RPMI7951 (cell line): ENCODE measurements at regions not wholly inside any gene's neighbourhood (a gene's known extent, or its start where the extent isn't known, plus 50 kb on each side); places are given as distances from the start of the nearest gene placed in this dataset.

Source experiments
- DNase-seq: peaks from one replicate; pipeline ENCODE4 v3.0.0-alpha.2; 2012; ENCODE audit warnings: low read depth

DNA sequence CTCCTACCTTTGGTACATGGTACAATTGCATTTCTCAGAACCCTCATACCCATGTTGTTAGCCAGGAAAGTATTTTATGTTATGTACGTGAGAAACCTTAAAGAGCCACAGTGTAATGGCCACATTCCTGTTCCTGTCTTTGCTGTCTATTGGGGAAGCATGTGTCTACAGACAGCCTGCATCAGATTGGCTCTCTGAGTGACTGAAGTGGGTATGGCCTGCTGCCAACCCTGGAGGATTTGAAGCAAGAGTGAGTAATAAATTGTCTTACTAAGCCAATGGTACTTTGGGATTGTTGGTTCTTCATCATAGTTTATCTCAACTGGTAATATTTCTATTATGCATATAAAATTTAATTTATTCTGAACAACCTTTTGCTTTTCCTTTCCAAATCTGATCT is 574.1 kb downstream of the LMO7 start:
- DNase-seq: no peak

DNA sequence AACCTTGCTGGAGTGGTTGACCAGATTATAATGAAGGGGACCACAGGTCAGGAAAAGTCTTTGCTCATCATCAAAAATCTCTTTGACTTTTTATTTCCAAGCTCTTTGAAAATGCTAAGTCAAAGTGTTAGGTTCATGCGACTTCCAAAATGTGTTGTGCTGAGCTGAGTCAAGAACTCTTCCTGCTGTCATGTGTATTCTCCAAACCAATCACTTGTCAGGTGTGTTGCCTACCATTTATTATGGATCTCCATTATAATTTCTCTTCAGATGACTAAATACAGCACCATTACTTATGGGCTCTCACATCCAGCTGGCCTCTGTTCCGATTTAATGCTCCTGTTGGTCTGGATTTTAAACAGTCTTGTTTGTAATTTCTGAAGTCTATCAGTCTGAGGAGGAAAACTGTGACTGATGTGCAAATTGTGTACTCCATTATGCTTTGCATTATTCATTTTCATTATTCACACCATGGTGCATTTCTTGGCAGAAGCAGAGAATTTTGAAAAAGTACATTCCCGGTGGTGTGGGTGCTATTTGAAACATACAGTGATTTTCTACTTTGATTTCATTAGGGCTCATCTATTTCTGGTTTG is 562.5 kb downstream of the LMO7 start:
- no peak for DNase-seq

DNA sequence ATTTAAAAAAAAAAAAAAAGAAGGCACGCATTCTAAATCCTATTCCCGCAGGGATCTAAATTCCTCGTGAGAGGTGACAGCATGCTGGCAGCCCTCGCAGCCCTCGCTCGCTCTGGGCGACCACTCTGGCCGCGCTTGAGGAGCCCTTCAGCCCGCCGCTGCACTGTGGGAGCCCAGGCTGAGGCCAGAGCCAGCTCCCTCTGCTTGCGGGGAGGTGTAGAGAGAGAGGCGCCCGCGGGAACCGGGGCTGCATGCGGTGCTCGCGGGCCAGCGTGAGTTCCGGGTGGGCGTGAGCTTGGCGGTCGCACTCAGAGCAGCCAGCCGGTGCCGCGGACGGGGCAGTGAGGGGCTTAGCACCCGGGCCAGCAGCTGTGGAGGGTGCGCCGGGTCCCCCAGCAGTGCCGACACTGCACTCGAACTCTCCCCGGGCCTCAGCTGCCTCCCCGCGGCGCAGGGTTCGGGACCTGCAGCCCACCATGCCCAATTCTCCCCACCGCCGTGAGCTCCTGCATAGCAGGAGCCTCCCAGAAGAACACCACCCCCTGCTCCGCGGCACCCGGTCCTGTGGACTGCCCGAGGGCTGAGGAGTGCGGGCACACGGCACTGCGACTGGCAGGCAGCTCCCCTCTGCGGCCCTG is 553.9 kb downstream of the LMO7 start:
- no peak for DNase-seq

DNA sequence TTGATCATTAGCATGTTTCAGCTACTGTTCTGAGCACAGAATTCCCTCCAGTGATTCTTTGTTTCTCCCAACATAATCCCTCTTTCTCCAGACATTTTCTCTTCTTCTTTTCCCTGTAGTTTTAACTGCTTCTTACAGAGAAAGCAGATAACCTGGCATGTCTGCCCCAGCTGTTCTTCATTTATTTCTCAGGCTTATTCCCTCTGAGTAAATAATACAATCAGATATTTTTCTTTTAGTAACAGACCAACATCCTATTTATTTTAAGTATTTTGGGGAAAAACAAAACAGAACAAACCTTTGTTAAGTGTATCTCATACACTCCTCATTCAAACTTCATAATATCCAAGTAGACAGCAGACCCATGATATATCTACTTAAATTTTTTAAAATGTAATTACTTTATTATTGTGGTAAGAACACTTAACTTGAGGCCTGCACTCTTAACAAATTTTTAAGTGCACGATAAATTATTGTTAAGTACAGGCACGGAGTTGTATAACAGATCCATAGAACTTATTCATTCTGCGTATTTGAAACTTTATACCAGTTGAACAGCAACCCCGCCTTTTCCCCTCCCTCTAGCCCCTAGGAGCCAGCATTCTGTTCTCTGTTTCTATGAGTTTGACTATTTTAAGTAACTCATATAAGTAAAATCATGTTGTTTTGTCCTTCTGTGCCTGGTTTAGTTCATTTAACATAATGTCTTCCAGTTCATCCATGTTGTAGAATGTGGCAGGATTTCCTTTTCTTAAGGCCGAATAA is 540.0 kb downstream of the LMO7 start:
- no peak for DNase-seq

DNA sequence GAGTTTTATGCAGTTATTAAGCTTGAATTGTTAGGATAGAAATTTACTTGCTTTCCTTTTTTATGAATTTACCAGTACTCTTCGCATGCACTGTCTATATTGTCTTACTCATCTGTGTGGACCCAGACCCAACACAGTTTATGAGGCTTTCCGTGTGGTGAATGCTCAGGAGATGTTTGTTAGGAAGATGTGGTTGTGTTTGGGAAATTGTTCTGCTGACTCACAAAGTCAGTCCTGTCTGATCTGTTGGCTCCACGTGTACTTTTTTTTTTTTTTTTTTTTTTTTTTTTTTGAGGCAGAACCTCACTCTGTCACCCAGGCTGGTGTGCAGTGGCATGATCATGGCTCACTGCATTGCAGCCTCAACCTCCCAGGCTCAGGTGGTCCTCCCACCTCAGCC is 532.5 kb downstream of the LMO7 start:
- DNase-seq: no peak

DNA sequence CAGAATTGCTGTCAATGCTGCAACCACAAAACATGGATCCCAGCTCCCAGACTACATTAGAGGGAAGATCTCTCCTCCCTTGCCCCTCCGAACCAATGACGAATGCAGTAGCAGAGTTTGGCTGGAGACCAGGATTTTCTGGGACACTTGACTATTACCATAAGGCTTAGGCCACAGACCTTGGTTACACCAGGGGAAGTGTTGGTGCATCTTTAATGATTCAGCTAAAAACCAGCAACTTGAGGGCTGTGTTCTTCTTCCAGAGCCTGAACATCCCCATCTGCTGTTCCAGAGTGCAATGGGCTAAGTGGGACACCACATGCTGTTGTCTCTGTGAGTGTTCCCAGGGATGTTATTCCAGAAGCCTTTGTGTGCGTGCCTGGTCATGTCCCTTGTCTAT is 528.2 kb downstream of the LMO7 start:
- no peak for DNase-seq

DNA sequence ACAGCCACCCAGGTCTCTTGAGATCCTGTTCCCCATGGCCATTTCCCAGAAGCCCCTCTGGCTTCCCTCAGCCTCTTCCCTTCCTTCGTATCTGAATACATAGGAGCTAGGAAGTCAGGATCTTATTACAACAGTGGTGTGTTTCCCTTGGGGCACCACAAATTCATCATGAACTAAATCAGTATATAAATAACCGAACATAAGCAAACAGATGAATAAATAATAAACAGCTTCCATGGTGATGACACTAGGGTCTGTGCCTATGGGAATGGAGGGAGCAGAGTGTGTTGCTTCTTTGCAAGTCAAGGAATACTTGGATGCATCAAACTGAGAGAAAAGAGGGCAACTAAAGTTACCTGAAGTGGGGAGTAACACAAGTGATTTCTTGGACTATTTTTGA is 527.6 kb downstream of the LMO7 start:
- no peak for DNase-seq

DNA sequence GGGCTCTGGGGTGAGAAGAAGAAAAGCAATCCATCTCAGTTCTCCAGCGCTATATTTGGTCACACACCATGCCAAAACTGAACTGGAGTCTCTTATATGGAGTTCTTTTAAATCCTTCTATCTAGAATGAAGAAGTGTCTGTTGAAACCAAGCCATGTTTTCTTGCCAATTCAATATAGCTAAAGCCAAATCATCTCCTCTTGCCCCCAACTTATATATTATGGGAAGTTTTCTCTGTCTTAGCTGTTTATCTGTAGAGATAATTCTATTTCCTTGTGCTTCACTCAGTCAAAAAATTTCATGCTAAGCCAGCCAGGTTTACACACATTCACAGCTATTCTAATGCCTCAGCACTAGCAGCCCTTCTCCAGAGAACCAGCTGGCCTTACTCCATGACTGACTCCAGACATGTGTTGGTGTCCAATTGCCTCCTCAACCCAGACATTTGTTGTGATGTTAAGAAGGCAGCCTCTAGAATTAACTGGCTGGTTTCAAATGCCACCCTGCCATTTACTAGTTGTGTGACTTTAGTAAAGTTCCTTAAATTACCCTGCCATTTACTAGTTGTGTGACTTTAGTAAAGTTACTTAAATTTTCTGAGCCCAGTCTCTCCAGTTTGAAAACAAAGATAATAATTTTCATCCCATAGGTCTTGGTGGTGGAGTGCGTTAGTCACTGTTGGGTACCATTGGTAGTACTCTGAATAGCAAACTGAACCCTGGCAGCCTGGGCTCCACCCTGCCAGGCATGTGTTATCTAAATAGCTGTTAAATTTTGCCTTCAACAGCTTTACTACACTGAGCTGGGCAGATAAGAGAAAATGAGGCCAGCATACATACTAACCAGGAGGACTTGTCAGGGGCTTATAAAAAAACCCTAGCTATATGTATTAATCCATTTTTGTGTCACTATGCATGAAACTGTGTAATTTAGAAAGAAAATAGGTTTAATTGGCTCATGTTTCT is 525.1 kb downstream of the LMO7 start:
- DNase-seq: no peak

DNA sequence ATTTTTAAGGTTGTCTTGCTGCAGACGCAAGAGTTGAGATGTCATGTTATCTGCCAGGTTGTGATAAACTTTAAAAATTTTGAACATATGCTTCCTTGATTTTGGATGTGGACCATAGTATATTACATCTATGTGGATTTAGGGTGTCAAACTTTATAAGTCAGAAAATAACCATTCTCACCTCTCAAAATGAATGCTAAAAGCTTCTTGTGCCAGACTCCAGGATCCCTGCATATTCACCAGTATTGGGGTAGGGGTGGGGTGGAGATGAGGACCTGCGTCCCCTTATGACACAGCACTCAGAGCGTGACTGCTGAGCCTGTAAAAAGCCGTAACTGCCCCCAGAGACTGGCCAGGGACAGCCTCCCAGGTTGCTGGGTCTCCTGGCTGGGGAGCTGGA is 524.4 kb downstream of the LMO7 start:
- DNase-seq: no peak

DNA sequence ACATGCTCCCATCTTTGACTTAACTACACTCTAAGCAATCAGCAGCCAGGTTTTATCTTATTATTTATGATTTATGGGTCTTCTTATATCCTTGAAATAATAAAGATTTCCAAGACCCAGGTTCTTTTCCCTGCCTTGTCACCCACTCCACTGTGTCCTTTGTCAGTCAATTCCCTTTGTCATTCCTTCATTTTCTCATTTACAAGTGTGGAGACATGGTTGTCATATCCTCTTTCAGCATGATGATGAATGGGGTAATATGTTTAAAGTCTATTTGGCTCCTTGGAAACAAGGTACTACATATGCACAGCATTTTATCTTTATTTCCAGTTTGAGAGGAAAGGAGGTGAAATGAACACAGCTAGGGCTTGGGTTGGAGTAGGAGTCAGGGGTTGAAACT is 521.8 kb downstream of the LMO7 start:
- no peak for DNase-seq

DNA sequence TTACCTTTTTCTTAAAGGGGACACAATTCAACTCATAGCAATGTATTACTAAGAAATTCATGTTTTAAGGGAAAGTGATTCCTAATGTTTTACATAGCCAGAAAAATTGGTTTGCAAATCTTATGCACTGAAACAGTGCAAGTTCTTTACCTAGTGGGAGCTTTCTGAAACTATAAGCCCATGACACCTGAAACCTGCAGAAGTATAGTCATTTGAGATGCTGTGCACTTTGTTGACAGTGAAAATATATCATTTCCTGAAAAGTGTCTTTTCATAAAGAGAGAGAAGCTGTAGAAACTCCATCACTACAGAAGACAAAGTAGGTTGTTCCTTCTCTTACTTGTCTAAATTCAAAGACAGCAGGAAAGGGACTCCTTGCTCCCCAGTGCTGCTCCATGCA is 517.1 kb downstream of the LMO7 start:
- DNase-seq: no peak

DNA sequence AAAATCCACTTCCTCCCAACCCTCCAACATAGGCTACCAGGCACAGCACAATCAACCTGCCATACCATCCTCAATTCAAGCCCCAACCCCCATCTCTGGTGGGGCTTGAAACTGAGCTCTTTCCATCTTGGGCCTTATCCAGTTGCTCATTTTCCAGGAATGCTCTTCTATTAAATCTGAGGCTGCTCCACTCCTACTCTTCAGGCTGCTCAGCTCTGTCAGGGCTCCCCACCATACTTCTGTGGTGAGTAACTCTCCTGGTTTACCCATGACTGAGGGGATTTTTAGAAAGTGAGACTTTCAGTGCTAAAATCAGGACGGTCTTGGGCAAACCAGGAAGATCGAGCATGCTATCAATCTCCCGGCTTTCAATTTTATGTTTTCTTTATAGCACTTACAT is 512.8 kb downstream of the LMO7 start:
- peak; percentile 16 for DNase-seq

DNA sequence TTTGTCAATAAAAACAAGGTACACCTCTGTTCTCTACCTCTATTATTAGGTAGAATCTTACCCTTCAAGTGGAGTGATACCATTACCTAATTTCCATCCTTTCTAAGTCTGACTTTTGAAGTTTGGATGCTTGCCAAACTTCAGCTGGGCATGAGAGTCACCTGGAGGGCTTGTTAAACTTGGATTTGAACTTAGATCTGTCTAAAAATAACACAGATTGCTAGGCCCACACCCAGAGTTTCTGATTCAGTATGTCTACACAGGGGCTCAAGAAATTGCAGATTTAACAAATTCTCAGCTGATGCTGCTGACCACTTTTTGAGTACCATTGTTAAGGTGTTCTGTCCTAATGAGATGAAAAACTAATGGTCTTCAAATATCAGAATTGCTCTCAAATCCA is 512.2 kb downstream of the LMO7 start:
- no peak for DNase-seq

DNA sequence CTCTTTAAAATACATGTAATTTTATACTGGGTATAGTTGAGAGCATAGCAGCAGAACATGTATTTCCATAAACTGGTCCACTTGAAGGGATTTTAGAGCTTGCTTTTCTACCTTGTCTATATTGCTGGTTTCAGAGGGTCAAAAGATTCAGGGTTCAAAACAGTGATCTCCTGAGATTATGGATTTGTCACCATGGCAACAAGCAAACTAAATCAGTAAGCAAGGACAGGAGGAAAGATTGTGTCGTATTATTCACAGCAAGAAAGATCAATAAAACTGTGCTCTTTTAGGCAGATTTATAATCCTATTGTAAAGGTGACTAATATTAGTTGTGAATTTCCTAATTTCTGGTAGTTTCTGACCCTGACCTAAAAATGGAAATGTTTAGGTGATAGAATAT is 496.4 kb downstream of the LMO7 start:
- DNase-seq: no peak

DNA sequence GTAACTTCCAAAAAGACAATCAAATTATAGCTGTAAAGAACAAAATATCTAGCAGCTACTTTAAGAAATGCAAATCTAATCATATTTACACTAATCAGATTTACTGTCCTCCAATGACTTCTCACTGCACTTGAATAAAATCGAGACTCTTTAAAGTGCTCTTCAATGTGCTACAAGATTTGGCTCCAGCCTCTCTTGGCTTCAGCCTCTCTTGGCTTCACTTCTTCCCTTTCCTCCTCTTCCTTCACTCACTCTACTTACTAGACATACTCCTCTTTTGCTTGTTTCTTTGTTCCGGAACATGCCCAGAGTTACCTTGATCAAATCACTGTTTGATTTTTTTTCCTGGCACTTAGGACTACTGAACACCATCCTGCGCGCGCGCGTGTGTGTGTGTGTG is 495.4 kb downstream of the LMO7 start:
- DNase-seq: no peak

DNA sequence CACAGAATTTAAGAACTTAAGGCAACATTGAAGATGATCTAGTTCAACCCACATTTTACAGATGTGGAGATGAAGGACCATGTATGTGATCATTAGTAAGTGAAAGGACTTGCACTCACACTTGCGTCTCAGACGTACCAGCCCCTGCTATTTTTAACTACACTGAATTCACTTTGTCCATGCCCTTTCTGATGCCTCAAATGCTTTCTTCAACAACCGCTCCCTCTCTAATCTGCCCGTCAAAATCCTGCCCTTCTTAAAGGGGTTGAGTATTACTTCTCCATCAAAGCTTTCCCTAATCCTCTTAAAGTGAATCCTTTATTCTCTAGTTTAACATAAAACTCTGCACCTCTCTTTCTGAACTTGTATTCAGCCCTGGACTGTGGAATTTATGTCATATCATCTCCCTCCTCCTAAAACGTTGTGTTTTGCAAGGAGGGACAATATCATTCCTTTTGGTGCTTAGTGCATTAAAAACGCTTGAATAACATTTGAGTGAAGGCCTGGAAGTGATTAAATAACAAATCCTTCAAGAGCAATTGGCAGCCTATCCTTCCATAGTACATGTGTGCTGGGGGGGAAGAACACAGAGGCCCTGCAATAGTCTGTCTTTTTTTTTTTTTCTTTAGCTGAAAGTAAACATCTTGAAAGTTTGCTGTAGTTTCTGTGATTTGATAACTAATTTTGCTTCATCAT is 493.3 kb downstream of the LMO7 start:
- no peak for DNase-seq

DNA sequence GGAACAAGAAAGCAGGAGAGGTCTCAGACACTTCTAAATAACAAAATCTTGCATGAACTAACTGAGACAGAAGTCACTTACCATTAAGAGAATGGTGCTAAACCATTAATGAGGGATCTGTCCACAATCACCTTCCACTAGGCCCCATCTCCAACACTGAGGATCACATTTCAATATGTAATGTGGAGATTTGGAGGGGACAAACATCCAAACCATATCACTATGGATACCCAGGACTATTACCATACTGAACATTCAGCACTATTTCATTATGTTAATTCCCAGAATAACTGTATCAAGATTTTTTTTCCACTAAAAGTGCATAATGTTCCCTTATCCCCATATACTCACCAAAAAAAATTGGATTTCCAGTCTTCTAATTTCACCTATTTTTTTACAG is 491.8 kb downstream of the LMO7 start:
- DNase-seq: no peak

DNA sequence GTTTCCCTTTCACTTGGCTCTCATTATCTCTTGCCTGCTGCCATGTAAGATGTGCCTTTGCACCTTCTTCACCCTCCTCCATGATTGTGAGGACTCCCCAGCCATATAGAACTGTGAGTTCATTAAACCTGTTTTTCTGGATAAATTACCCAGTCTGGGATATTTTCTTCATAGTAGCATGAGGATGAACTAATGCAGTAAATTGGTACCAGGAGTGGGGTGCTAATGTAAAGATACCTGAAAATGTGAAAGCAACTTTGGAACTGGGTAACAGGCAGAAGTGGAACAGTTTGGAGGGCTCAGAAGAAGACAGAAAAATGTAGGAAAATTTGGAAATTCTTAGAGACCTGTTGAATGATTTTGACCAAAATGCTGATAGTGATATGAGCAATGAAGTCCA is 487.4 kb downstream of the LMO7 start:
- no peak for DNase-seq

DNA sequence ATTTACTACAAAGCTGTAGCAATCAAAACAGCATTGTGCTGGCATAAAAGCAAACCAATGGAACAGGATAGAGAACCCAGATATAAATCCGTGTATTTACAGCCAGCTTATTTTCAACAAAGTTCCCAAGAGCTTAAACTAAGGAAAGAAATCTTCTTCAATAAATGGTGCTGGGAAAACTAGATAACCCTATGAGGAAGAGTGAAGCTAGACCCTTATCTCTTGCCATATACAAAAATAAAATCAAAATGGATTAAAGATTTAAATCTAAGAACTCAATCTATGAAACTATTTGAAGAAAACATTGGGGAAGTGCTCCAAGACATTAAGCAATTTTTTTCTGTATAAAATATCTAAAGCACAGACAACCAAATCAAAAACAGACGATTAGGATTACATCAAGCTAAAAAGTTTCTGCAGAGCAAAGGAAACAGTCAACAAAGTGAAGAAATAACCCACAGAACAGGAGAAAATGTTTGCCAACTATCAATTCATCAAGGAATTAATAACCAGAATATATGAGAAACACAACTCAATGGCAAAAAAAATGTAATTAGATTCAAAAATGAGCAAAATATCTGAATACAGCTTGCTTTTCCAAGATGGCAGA is 480.7 kb downstream of the LMO7 start:
- no peak for DNase-seq

DNA sequence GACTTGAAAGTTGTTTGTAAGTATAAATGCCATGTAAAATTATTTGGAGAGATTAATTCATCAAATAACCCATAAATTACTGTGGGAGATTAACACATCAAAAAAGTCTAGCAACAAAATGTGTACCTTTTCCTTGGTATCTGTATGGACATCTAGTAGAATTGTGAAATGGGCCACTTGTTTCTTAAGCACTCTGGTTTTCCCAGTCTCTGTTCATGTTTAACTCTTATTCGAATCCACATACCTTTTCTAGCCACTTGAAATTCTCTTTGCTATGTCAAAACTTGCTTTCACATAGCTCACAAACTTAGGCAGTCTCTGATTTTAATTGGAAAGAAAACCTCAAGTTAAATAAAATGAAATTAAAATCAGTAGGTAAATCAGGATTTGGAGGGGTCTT is 470.6 kb downstream of the LMO7 start:
- no peak for DNase-seq

DNA sequence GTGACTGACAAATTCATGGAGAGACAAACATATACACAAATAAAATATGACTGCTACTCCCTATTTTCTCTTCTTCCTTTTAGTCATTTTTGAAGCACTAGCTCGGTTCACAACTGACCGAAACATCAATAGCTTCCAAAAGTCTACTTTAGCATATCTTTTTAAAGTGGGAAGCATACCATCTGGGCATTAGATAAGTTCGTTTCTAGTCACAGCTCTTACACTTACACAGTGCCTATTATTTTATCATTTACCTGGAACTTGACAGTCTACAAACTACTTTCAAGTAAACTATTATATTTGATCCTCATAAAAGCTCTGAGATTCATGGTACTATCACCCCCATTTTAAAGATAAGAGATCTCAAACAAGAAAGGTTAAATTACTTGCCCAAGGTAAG is 458.5 kb downstream of the LMO7 start:
- no peak for DNase-seq
